Stimulated activated CD8-positive, alpha-beta memory T cell treated with anti-CD3 and anti-CD28 coated beads, Interleukin-12 subunit alpha, Interleukin-12 subunit beta, amount 100 ng/mL, for 1 hour (primary cell): ENCODE measurements at regions not wholly inside any gene's neighbourhood (a gene's known extent, or its start where the extent isn't known, plus 50 kb on each side); places are given as distances from the start of the nearest gene placed in this dataset.
"Not testable (repeated sequence)": the region's sequence is repeated elsewhere in the genome, so short reads cannot be mapped to it uniquely, and the experiment has no call there.

ENCODE experiments used
- DNase-seq: peaks from one replicate; pipeline ENCODE4 v3.0.0-alpha.2; 2020; ENCODE audit warnings: low read depth

DNA sequence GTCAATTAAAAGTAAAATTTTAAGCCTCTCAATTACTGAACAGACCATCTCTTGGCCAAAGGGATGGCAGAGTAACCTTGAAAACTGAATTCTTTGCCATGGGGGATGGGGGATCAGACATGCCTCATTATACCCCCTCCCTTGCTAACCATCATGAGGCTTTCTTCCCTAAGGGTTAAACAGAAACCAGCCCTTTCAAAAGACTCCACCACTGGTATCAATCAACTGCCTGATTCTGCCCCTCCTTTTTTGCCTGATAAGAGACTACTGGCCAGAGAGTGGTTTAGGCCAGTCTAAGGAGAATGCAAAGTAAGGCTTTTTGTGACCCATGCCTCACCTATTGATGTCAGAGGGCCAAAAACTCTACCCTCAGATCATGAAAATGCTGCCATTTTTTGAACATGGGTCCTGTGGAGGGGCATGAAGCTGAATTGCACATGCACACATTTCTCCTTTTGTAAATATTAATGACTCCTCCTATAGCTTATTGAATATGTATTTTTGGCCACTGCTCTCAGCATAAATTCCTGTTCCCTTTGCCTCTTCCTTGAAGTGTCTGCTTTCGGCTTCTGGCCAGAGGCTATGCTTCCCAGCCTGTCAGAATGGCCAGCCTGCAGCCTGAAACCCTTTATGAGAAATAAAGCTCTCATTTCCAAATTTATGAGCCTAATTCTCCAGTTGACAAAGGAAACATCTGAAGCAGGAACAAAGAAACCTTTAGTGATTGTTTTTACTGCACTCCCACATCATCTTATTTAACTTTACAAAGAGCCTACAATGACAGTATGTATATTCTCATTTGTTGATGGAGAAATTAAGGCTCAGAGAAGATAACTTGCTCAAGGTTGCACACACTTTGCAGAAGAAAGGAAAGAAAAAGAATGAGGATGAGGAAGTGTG, 270.7 kb upstream of the CELF4 start:
- DNase-seq = no peak

DNA sequence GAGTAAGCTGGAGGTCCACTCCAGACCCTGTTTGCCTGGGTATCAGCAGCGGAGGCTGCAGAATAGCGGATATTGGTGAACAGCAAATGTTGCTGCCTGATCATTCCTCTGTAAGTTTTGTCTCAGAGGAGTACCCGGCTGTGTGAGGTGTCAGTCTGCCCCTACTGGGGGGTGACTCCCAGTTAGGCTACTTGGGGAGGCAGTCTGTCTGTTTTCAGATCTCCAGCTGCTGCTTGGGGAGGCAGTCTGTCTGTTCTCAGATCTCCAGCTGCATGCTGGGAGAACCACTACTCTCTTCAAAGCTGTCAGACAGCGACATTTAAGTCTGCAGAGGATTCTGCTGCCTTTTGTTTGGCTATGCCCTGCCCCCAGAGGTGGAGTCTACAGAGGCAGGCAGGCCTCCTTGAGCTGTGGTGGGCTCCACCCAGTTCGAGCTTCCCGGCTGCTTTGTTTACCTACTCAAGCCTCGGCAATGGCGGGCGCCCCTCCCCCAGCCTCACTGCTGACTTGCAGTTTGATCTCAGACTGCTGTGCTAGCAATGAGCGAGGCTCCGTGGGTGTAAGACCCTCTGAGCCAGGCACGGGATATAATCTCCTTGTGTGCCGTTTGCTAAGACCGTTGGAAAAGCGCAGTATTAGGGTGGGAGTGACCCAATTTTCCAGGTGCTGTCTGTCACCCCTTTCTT, 266.6 kb upstream of the CELF4 start:
- not testable (repeated sequence) for DNase-seq

DNA sequence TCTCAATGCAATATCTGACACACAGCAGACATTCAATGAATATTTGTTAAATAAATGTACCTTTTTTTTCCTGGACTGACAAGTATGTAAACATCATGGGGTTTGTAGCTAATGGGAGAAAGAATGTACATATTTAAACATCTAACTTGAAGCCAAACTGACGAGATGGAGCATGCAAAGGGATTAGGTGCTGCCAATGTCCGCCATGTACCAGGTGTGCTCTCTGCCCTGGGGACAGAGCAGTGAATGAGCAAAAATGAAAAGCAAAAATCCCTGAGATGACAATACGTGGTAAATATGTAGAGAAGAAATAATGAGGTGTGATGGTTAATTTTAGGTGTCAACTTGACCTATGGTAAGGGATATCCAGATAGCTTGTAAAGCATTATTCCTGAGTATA, 247.4 kb upstream of the CELF4 start:
- DNase-seq = no peak

DNA sequence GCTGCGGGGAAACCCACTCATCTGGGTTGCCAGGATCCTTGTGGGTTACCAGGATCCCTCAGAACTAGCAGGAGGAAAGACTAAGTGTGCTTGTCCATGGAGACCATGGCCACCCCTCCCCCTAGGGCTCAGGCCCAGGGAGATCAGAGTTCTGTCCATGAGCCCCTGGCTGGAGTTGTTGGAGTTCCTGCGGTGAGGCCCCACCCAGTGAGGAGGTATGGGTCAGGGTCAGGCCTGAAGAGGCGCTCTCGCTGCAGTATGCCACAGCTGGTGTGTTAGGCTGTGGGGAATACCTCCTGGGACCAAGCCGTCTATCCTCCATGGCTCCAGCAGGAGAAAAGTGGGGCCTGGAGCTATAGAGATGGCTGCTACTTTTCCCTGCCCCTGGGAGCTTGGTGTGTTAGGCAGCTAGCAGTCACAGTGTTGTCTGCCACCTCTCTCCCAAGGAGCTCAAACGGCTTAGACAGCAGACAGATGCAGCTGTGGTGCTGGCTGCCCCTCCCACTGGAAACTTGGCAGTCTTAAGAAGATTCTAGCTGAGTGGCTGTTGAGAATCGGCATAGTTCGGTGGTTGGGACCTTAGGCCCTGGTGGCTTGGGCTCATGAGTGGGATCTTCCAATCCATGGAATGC, 240.3 kb upstream of the CELF4 start:
- no peak for DNase-seq

DNA sequence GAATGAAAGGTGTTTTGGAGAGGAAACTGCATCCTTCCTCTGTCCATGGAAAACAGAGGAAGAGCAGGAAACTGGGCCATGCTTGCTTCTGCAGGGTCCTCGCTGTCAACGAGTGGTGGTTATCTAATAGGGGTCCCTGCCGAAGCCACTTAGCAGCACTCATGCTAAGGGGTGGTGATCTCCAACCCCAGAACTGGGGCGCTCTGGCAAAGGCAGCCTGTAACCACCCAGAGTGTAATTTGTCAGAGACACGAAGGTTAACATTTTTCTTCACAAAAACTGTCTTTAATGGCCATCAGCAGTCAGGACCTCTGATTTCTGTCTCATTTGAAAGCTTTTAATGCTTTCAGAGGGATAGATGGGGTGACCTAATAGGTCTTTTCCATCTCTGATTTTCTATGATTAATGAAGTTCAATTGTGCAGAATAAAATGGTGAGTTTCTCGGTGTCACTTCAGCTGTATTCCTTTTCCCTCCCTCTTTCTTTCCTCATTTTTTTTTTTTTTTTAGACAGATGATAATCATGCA, 231.3 kb upstream of the CELF4 start:
- no peak for DNase-seq

DNA sequence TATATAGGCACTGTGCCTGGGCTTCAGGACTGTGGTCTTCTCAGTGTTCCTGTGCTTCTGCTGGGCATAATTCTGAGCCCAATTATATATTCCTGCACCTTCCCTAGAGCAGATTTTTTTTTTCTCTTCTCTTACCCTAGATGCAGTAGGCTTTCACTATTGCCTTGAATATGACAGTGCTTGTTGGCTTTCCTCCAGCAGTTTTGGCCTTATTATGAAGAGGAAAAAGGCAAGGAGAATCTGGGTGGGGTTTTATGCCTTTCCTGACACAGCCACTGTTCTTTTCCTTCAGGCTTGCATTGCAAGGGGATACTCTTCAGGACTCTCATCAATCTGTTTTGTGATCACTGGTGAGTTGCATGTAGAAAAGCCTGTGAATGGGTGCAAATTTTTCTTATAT, 221.9 kb upstream of the CELF4 start:
- DNase-seq = no peak

DNA sequence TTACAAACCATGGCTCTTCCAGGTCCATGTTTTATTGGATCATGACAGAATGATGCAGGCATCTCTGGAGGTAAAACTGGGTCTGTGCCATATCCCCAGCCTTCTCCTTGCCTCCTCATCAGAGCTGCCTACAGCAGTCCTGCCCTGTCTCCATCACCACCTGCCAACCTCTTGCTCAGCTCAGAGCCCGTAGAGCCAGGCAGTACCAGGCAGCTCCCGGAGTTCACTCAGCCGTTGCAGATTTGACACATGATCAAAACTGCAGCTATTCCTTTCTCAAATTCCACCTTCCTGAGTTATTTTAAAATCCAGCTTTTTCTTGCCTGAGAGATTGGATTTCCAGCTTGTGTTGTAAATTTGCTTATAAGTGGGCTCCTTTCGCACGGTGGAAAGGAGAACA, 218.2 kb upstream of the CELF4 start:
- DNase-seq = no peak

DNA sequence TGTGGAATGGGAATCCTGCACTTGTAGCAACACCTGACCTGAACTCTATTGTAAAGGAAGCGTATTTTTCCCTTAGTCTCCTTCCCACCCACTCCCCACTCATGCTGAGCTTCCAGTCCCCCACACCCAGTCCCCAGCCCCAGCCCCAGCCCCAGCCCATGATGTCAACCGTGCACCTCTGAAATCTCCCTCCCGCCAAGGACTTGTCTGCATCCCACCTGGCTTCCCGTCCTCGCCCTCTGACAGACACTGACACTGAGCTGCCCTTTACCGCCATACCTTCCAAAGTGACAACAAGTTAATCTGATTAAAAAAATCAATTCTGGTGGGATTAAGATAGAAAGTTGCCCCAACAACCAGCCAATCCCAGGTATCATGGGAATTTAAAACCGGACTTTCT, 213.6 kb upstream of the CELF4 start:
- DNase-seq = no peak

DNA sequence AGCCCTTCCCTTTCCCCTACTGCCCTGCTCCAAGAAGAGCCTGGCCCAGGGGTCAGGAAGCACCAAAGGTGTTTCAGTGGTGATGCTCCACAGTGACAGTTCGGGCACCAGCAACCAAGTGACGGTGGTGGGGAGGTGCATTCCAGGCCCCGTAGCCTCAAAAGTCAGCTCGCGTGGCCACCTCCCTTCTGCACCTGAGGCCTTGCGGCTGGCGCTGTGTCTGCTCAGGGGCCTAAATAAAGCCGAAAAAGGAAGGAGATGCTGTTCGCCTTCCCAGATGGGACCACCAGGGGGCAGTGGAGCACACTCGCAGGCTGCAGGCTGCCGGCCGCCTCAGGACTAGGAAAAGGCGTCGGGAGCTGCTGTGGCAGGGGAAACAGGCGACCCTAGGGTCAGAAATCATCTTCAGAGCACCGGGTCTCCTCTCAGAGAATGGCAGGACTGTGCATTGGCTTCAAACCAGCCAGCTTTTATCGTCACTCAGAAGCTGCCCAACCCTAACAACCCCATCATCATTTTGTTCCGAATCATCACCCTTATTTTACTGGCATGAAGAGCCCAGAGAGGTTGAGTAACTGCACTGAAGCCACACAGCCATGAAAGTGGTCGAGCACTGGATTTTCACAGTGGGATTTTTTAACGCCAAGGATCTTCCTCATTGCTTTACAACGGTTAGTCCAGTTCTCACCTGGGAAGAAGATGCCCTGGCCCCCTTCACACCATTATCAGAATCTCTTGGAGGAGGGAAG, 213.0 kb upstream of the CELF4 start:
- no peak for DNase-seq

DNA sequence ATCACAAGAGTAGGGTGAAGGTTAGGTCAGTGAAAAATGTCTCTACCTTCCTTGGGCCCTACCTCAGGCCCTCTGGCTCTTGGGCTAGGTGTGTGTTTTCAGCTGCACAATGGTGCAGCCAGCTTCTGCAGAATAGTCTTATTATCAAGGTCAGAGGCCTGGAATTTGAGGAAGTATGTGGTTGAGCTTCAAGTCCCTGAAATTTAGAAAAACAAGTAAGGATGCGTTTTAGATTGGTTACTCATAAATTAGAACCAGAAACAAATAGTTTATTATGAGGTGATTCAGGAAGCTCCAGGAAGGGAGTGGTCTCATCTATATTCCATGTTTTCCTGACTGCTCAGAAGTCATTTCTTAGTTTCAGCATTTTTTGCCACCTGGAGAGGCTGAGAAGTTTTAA, 204.2 kb upstream of the CELF4 start:
- DNase-seq = no peak

DNA sequence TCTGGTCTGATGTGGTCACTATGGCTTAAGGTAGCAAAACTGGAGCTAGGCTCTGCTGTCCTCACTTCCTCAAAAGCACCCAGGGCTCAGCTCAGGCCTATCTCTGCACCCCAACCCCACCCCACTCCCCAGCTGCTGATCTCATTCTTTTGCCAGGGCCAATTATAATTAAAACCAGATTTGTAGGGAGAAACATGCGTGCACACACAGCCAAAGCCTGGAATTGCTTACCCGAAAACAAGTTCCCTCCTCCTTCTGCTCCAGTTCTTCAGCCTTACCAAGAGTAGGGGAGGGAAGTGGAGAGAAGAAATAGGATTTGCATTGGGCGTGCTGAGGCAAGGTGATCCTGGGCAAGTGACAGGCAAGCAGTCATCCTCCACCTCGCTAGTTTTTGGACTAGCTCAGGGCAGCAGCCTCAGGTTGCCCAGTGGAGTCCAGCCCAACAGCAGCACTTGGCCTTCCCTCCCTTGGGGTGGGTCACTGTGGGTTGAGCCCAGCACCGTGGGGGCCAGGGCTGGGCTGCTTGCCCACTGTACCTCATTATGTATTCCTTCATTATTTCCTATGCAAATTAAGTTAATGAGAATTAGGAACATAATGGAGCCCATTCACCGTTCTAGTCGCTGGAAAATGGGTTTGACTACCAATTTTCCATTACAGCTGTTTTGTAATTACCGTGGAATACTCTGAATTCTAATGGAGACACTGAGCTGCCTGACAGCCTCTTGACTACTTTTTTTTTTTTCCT, 199.1 kb upstream of the CELF4 start:
- no peak for DNase-seq

DNA sequence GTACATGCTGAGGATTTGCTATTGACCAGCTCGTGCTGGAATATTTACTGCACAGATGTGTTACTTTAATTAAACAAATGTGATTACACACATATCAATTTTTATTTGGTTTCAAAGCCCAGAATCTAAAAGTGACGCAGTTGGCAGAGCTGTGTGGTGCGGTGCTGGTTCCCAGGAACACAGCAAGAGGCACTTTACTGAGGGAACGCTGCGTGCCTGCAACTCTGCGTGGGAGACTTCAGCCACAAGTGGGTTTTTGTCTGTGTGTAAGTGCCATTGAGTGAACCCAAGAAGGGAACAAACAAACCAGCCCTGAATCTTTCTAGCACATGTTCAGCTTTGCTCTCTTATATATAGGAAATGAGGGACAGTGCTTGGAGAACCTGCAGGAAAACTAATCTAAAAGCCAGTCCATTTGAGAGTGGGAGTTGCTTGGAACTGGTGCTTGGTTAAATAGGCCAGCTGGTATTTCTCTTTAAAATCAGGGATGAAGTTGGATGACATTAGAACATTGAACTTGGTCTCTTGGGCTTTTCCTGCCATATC, 196.6 kb upstream of the CELF4 start:
- no peak for DNase-seq

DNA sequence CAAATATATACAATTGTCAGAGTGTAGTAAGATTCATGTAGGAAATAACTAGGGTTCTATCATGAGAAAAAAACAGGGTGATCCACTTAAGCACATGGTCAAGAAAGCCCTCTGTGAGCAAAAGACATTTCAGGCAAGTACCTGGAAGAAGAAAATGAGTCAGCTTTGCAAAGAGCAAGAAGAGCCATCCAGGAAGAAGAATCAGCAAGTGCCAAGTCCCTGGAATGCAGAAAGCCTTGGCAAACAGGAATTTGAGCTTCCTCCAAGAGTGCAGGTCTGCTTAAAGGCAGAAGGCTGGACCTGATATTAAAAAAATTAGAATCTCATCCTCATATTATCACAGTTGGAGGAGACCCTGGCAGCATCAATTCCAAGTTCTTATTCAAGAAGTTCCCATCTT, 188.5 kb upstream of the CELF4 start:
- no peak for DNase-seq

DNA sequence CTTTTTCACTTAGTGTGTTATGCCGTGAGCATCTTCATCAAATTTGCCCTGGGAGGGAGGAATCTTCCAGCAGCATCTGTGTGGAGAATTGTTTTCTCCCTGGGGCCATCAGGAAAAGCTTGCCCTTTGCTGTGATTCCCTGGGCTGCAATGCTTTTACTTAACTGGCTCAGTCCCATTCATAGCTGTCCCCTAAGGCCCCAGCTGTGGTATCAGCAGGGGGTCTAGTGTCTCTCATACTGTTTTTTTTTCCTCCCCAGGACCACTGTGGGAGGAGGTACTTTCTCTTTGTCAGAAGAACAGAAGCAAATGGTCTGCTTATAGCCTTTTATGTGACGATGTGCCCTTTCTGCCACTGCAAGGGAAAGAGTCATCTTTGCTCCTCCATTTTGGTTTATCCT, 176.8 kb upstream of the CELF4 start:
- DNase-seq = no peak

DNA sequence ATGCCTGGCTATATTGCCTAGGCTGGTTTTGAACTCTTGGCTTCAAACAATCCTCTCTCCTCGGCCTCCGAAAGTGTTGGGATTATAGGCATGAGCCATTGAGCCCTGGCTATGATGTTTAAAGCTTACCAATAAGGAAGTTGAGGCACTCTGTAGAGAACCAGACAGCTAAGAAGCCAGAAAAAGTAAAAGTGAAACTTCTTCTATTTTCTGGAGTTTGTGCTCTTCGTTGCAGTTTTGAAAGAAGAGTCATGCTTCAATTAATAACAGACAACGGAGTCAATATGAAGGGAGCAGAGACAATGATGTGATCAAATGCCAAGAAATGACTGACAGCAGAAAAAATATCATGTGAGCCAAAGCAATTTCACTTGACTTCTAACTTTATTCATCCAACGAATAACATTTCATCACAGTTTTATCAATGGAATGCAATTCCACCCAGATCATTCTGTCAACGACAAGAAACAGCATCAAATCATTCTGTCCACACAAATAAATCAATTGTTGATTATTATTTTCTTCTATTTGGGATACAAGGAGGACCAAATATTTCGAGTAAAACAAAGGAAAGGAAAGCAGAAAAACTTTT, 175.5 kb upstream of the CELF4 start:
- DNase-seq = no peak

DNA sequence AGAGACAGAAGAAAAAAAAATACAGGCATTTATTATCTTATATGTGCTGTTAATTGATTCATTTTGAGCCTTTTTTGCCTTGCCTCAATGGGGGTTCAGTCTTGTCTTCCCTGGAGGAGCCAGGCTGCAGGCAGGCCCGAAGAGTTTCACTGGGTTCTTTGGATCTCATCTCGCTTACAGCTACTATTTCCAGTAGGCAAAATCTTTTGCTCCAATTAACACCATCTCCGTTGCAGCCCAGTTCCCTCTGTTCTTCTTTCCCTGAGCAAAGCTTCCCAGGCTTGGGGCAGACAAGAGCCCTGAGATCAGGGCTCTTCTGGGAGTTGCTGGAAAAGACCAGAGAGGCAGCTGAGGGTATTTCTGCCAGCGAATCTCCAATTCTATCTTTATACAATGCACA, 168.8 kb upstream of the CELF4 start:
- DNase-seq = no peak

DNA sequence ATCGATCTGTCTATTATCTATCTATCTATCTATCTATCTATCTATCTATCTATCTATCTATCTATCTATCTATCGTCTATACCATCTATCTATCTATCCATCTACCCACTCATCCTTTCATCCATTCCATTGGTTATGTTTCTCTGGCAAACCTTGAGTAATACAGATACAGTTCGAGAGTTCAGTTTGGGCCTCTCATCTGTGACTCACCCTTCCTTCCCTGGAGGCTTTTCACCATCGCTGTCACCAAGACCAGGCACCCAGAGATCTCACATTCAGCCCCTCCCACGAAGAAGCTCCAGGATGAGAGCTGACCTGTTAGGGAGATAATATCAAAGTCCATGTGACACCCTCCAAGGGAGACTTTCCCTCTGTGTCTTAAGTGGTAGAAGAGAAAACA, 164.1 kb upstream of the CELF4 start:
- no peak for DNase-seq

DNA sequence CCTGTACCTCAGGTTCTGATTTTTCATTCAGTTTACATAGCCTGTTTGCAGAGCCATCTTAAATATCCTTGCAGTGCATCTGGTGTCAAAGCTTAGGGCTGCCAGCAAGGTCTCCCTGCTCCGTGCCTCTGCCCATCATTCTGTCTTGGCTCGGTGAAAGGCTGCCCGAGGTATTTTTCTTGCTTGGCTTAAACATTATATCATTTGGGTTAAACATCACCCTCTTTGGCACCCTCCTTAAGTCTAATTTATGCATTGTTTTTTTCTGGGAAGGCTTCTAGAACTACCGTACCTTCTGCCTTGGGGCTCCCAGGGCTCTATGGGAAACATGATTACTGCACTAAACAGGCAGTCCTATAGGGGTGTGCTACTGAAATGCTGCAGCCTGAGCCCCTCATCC, 158.6 kb upstream of the CELF4 start:
- DNase-seq = no peak

DNA sequence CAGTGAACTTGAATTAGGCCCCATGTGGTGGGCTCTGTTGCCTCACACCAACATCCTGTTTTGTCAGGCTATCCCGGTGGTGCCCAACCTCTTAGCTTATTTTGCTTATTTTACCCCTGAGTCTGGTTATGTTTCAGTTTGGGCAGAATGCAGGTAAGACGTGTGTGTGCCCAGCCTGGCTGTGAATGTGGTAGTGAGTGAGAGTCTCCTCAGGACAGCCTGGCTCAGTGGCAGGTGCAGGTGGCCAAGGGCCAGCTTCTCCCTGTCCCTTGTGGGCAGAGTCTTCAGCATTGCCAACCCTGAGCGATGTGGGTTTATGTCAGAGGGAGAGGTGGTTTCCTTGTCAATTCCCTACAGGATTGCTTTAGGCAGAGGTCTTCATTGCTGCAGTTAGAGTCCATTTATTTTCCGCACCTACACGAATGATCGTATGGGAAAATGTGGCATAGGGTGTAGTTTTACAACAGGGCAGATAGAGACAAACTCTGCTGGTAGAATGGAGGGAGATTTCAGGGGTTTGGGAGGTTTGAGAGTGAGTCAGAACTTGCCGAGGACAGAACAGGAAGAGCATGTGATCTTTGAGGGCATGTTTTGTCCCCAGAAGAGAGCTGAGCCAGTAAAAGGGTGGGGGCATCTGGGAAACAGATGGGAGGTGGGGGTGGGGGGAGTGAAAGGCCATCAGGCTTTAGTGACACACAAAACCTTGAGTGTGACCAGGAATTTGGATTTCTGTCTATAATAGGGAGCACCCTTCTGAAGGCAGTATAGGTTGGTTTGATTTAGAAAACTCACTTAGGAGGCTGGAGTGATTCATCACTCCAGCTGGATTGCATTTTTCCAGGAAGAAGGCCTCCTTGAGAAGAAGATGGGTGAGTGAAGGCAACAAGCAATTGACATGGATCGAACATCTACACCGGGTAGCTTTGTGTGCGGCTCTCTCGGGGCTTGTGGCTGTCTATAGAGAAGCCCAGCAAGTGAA, 156.2 kb upstream of the CELF4 start:
- DNase-seq = no peak

DNA sequence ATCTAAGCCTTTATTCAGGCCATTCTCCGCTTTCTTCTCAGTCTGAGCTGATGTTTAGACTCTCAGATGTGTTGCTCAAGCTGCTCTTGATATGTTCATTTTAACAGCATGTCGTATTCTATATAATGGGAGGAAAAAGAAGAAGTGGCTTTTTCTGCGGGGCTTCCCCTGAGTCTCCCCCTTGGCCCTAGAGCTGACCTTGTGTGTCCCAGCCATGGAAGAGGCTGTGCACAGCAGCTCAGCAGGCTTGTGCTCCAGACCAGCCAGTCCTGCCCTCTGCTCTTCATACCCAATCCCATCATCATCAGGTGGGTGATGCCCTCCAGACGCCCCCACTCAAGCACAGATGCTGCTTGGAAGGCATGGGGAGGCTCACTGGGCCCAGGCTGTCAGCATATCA, 155.1 kb upstream of the CELF4 start:
- DNase-seq = no peak
